Stimulated activated CD8-positive, alpha-beta memory T cell treated with anti-CD3 and anti-CD28 coated beads, Interleukin-12 subunit alpha, Interleukin-12 subunit beta, amount 100 ng/mL, for 1 hour (primary cell): ENCODE measurements at regions not wholly inside any gene's neighbourhood (a gene's known extent, or its start where the extent isn't known, plus 50 kb on each side); places are given as distances from the start of the nearest gene placed in this dataset.

Source experiments
- DNase-seq: peaks from one replicate; pipeline ENCODE4 v3.0.0-alpha.2; 2020; ENCODE audit warnings: low read depth

DNA sequence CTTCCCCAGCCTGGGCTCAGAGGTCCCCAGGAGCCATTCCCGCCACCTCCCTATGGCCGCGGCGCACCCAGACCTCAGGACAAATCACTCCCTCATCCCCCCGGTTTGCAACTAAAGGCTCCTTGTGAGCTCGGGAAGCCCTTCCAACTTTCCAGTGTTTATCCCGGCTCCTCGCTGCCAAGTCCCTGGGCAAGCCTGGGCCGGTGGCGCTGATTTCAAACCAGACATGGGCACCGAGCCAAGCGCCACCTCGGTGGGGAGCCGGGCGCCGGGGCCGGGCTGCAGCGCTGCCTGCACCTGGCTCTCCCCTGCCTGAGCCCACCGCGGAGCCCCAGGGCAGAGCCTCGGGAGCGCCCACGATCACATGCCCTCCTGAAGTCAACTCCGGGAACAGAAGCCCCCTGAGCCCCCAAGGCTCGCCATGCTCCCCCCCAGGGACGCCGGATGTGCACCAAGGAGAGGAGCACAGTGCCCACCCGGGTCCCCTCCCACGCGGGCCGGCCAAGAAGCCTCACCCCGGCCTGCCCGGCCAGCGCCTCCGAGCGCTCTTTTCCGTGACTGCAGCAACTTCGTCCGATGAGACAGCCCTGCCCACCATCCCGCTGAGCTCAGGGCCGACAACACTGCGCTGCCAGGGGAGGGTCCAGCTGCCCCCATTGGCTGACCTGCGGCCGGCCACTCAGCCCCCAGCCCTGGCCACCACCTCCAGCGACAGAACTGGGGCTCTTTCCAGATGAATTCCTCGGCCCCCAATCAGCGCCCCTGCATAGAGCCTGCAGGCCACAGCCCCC lies 50.0 kb downstream of the NCOR2 start:
- DNase-seq = no peak

DNA sequence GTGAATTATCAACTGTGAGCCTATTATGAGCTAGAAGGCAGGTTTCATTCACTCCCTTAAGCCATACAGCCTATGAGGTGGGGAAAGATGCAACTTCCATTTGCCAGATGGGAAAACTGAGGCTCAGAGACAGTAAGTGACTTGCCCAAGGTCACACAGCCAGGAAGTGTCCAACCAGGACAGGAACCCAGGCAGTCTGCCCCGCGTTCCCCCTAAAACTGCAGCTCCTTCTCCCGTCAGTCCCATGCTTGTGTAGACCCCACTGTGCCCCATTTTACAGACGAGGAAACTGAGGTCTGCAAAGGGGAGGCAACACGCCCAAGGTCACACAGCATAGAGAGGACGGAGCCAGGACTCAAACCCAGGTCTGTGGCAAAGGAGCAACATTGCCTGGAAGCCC lies 50.6 kb downstream of the NCOR2 start:
- no peak for DNase-seq

DNA sequence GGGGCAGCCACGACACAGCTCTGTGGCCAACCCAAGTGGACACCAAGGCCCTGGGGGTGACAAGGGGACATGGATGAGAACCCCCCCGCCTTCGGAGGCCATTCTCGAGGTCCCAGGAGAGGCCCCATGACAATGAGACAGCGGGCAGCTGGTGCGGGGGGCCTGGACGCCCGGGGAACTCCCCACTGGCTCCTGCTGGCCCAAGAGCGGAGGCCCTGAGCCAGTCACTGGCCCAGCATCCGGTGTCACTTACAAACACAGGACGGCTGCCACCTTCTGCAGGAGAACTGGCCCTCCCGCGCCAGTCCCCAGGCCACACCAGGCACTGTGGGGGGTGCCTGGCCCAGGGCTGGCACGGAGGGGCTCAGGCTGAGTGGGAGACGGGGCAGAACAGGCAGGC lies 51.4 kb downstream of the NCOR2 start:
- no peak for DNase-seq

DNA sequence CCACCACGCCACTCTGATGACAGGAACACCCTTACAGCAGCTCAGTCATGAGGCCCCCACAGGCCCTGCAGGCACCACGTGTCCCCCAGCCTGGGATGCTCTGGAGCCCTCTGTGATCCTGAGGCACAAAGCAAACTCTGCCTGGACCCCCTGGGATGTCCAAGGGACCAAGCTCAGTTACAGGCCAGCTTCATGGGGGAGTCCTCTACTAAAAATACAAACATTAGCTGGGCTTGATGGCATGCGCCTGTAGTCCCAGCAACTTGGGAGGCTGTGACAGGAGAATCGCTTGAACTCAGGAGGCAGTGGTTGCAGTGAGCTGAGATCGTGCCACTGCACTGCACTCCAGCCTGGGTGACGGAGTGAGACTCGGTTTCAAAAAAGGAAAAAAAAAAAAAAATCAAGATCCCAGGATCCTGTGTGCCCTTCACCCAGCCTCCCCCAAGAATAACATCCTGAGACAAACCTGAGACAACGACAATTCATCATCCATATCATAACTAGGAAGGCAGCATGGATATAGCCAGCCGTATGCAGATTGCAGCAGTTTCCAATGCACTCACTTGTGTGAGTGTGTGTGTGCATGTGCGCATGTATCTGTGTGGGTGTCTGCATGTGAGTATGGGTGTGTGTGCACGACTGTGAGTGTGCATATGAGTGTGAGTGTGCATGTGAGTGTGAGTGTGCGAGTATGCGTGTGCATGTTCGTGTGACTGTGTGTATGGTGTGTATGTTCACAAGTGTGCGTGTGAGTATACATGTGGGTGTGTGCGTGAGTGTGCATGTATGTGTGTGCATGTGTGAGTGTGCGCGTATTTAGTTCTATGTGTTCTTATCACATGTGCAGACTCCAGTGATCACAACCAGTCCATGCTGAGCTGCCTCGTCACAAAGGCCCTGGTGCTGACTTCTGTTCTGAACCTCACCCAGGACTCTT lies 52.1 kb downstream of the NCOR2 start:
- DNase-seq = no peak

DNA sequence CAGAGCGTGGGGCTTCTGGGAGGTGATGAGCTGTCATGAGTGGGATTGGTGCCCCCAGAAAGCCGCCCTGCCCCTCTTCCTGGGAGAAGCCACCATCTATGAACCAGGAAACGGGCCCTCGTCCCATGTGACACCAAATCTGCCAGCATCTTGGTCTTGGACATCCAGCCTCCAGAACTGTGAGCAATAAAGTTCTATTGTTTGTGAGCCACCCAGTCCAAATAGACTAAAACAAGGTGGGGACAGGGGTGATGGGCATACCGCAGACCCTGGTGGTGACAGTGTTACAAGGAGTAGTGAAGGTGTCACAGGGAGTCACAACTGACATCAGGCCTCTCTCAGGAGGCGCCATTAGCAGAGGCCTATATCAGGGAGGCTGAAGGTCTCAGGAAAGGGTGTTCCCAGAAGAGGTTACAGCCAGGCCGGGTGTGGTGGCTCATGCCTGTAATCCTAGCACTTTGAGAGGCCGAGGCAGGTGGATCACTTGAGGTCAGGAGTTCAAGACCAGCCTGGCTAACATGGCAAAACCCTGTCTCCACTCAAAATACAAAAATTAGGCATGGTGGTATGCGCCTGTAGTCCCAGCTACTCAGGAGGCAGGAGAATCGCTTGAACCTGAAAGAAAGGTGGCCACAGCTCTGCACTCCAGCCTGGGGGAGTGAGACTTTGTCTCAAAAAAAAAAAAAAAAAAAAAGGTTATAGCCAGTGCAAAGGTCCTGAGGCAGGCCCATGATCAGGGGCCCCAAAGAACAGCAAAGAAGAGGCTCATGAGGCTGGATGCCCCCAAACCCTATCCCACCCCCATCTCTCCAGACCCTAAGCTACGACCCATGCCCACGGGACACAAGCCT lies 53.0 kb downstream of the NCOR2 start:
- DNase-seq = no peak

DNA sequence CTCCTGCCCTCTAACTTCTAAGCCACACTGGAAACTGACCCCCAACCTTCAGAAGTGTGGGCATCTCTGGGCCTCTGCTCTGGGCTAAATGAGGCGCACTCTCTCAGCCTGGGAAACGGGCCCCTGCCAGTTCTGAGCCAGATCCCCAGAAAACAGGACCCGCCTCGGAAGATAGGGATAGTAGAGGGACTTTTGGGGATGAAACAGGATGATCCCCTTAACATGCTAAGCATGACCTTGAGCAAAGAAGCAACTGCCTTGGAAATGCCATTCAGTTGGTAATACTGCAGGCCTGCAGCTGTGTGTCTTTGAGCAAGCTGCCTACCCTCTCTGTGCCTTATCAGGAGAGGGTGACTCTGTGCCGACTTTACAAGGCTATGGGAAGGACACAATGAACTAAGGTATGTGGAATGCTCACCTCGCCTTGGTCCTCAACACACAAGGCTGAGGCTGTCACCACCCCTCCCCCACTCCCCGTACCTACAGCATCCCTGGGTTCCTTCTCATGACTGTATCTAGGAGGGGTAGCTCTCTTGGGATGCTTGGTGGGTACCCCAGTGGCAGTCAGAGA lies 54.0 kb downstream of the NCOR2 start:
- DNase-seq = no peak

DNA sequence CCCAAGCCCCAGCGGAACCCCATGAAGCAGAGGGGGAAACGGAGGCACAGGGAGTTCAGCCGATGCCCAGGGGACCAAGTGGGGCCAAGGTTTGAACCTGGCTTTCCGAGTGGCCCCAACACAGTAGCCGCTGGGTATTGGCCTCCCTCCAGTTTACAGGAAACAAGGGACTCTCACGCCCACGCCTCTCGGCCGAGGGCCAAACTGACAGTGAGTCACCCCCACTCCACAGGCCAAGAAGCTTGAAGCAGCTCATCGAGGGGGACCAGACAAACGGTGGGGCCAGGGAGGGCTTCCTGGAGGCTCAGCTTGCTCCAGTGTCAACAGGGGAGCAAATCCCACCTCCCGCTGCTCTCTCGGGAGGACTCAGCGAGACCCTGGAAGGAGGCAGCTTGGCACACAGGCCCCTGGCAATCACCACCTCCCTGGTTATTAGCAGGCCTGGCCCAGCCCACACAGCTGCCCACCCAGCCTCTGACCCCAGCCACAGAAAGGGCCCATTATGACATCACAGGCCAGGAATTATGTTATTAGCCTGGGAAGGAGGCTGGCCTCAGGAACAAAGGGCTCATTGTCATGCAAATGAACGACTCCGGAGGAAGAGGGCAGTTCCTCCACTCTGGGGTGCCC lies 54.6 kb downstream of the NCOR2 start:
- no peak for DNase-seq

DNA sequence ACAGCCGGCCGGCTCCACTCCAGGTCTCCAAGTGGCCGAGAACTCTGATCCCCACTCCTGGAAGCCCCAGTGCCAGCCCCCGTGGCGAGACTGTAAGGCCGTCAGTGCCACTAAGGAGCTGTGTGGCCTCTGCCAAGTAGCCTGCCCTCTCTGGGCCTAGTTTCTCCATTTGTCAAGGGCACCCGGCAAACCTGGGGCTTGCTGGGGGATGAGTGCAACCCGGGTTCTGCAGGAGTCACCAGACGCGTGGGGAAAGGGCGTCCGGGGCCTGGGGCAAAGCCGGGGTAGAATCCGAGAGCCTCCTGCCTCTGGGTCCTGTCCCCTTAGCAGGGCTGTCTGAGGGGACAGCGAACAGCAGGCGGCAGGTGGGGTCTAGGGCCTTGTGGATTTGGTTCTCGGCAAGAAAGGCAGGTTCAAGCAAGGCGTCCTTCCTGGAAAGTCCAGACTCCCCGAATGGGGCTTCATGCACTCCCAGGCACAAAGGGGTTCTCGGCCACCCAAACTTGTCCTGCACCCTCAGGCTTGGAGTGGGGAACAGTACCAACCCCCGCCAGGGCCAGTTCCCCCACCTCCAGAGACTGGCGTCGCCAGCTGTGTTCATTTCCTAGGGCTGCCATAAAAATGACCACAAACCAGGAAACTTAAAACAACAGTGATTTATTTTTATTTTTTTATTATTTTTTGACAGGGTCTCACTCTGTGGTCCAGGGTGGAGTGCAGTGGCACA lies 56.0 kb downstream of the NCOR2 start:
- no peak for DNase-seq

DNA sequence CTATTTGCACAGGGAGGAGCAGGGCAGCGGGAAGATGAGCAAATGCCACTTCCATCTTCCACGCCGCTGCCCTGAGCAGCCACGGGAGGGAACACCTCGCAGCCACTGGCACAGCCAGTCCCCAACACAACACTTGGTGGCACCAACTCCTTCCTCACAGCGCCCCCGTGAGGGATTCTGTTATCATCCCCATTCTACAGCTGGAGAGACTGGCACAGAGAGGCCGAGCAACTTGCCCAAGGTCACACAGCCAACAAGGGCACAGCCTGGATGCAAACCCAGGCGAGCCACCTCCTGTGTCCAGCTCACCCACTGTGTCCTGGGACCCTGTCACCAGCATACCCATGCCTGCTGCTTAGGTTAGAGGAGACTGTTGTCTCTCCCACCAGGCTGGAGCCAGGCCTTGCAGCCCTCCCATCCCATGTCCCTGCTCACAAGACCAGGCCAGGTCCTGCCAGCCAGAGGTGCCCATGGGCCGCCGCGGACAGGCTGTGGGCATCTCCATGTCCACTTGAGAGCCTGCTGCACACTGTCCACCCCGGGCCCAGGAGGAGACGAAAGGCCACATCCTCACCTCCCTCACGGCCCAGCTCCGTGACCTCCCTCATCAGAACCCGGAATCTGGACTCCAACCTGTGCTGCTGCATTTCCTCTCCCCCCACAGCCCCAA lies 57.0 kb downstream of the NCOR2 start:
- no peak for DNase-seq

DNA sequence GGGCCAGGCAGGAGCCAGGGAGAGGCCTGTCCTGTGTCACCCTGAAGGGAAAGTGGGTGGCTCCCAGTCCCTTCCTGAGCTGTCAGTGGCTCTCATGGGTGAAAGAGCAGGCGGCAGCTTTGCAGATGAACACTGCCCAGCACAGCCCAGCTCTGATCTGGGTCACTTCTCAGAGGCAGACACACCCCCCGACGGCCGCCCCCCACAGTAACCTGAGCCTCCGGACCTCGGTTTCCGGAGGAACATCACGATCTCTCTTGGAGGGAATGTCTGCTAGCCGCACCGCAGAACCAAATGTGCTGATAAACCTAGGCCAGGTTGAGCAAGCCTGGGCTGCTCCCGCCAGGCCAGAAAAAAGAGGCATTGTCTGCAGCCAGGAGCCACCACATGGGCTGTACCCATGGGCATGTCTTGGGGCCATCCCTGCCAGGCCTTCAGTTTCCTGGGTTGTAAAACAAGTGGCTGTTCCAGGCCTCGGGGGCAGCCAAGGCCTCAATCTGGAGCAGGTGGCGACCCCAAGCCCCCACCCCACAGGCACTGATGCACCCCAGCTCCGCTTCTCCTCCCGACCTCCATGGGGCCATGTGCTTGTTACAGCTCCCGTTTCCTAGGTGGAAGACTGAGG lies 57.6 kb downstream of the NCOR2 start:
- no peak for DNase-seq

DNA sequence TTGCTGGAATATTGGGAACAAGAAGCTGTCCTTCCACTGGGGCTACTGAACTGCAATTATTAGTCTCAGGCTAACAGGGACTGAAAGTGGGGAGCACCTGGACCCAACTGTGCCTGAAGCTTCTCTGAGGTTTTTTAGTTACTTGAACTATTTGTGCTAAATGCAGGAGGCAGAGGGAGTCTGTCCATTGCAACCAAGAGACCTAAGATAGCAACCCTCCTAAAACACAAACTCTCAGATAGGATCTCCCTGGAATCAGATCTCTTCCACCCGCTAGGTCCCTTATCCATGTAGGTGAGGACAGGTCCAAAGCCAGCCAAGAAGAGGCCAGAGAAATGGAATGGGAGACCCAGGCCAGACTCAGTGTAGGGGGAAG lies 58.1 kb downstream of the NCOR2 start:
- DNase-seq = no peak

DNA sequence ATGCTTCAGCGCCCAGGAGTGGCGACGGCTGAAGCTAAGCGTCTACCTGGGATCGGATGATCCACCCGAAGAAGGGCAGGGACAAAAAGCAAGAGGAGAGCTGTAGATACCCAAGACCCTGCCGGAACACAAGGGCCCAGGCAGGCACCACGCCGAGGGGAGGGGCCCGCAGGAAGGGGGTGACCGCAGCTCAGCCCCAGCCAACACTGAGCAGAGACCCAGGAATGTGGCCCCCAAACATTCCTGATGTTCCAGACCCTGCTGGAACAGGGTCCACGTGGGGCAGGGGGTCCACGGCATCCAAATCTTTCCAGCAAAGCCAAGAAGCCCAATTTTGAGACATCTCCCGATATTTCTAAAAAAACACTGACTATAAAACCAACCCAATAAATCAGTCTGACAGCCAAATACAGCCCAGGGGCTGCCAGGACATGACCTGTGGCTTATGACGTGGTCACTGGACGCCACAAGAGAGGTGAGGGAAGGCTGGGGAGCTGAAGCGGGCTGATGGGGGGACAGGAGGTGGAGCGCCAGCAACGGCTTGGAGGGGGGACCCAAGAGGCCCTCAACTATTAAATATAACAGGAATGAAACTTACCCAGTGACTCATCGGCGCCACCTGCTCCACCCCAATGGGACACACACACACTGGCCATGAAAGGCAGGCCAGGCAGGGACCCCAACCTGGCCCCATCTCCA lies 58.9 kb downstream of the NCOR2 start:
- no peak for DNase-seq

DNA sequence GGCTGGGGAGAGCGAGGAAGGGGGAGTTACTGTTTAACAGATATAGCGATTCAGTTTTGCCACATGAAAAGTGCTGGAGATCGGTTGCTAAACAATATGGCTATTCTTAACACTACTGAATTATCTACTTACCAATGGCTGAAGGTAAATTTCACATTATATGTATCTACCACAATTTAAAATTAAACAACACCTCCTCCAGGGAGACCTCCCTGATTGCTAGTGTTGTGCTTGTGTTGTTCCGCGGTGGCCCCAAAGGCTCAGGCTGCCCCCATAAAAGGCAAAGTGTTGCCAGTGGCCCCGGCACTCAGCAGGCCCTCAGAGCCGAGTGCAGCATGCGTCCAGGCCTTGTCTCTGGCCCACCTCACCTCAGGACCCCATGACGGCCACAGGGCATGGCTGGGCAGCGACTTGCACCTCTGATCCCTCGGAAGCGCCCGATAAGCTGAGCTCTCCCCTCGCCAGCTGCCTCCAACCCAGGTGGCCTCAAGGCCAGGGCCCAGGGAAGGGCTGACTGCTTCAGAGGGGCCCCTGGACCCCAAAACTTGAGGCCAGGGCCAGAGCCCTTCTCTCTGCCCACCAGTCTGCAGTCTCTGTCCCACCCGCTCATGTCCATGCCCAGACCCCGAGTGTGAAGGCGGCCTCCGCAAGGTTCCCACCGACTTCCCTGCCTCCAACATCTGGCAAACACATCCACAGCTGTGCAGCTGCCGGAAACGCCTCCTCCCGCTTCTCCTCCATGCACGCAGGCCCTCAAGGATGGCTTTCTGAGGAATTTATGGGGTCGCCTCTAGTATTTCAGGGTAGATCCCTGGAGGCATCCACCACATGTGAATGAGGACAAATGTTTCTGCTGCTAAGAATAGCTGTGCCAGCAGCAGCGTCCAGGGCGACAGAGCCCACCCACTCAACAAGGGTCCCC lies 60.0 kb downstream of the NCOR2 start:
- DNase-seq = no peak

DNA sequence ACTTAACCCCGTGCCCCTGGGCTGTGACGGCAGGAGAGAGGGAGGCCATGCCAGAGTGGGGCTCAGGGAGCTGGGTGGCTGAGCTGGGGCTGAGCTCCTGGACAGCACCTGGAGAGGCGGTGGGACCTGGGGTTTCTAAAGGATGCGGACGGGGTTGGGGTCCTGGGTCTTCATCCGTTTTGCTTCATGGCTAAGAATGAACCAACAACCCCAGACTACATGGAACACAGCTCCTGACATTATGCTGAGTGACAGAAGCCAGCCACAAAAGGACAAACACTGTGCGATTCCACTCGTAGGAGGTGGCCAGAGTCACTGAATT lies 60.6 kb downstream of the NCOR2 start:
- DNase-seq = no peak

DNA sequence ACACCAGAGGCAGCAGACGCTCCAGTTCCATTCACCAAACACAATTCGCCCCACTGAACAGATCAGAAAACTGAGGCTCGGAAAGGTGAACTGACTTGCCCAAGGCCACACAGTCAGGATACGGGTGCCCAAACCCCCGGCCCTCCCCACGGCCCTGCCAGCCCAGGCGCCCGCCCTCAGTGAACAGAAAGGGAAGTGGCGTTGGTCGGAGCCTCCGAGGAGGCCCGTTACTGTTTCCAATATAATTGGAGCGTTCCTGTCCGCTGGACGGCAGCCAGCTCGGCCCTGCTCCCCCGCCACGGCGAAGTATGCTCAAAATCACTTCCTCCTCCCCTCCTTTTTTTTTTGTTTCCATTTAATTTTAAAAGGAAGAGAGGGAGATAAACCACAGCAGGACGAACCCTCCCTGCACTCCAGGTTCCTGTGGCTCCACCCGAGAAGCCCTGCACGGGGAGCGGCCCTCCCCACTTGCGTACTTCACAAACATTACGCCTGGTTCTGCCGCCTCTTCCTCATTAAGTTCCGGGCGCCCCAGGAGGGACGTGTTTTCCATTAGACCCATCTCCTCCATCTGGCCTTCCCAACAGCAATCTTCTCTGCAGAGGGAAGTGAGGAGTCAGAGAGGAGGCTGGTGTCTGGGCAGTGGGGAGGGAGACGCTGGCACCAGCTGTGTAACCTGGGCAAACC lies 61.1 kb downstream of the NCOR2 start:
- DNase-seq = no peak

DNA sequence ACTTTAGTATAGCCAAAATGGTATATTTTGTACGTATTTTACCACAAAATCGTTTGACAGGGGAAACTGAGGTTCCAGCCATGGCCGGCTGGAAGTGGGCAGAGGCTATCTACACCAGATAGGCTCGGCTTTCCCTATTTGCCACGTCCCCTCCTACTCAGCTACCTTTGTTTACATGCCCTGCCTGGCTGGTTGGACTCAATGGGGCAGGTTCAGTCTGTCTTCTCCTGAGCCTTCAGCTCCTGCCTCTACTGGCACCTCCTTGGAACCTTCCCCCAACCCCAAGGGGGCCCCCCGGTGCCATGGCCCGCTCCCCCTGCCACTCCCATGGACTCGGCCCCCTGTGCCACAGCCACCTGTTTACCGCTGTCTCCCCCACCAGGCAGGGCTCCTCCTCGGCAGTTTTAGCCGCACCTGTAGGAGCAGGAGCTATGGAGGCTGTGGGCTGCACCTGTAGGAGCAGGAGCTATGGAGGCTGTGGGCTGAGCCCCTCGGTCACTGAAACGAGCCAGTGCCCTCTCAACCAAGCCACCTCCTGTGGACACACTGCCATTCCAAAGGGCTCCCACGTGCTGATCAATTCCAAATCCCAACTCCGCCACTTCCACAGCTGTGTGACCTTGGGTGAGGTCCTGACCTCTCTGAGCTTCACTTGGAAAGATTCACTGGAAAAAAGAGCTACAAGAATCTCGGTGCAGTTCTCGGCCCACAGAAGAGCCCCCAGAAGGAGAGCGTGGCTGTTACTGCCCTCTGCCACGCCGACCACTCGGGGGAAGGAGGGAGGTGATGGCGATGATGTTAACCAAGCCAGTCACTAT lies 62.2 kb downstream of the NCOR2 start:
- DNase-seq = no peak
